ENCODE measurements at regions not wholly inside any gene's neighbourhood (a gene's known extent, or its start where the extent isn't known, plus 50 kb on each side); places are given as distances from the start of the nearest gene placed in this dataset.

DNA sequence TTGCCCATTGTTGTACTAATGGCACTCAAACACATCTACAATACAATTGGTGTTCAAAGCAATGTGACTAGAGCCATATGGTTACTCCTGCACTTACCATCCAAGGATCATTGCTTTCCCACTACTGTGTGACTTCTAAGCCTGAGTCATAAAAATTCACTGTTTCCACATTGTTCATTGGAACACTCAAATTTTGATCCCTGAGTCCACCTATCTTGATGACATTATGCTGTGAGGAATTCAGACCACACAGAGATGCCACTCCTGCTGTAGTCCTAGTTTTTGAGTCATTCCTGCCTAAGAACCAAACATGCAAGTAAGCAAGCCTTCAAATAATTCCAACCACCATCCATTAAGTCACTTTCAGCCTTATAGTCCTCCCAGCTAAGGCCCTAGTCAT lies 176.2 kb downstream of the EFHB start:
- Mint-ChIP-seq H3K27ac (no peak overlapping the region), H3K9me3 (no peaks in the 10 kb centered on the region), H3K27me3 (peaks cover 3% of the 10 kb centered on the region), H3K4me1 (ENCODE audit: low read depth) (no peaks in the 10 kb centered on the region), H3K36me3 (no peaks in the 10 kb centered on the region), H3K4me3 (no peak overlapping the region)
- ChIA-PET CTCF (no interaction called here), POLR2A (no interaction called here)
- intact Hi-C loops (cut with micrococcal nuclease), result no loop called here
- DNase-seq, result no peak

DNA sequence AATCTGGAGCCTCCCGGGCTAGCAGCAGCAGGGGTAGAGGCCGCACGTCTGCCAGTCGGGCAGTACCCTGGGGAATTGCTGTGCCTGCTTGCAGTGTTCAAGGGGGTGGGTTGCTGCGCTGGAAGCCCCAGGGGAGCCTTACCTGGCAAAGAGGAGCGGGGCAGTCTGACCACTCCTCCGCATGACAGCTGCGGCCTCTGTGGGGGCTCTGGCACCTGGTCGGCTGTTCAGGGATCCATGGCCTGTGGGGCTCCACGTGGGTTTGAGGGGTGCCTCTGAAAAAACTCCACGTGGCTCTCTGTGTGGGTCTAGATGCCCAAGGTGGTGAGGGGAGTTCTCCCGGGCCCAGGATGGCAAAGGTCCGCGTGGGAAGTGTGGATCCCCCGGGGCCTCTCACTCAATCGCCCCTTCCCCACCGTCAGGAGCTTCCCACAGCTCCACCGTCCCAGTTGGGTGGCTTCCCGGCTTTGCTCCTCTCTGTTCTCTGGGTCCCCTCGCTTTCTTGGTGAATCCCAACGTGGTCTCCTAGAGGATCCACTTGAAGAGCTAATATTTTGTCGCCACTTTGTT lies 184.5 kb downstream of the EFHB start:
- Mint-ChIP-seq H3K27me3 (no peaks in the 10 kb centered on the region), H3K4me1 (ENCODE audit: low read depth) (no peaks in the 10 kb centered on the region), H3K36me3 (no peaks in the 10 kb centered on the region), H3K27ac (no peak overlapping the region), H3K9me3 (peaks cover 3% of the 10 kb centered on the region), H3K4me3 (no peak overlapping the region)
- ChIA-PET CTCF (no interaction called here), POLR2A (no interaction called here)
- no peak for DNase-seq
- intact Hi-C loops (cut with micrococcal nuclease), result no loop called here

DNA sequence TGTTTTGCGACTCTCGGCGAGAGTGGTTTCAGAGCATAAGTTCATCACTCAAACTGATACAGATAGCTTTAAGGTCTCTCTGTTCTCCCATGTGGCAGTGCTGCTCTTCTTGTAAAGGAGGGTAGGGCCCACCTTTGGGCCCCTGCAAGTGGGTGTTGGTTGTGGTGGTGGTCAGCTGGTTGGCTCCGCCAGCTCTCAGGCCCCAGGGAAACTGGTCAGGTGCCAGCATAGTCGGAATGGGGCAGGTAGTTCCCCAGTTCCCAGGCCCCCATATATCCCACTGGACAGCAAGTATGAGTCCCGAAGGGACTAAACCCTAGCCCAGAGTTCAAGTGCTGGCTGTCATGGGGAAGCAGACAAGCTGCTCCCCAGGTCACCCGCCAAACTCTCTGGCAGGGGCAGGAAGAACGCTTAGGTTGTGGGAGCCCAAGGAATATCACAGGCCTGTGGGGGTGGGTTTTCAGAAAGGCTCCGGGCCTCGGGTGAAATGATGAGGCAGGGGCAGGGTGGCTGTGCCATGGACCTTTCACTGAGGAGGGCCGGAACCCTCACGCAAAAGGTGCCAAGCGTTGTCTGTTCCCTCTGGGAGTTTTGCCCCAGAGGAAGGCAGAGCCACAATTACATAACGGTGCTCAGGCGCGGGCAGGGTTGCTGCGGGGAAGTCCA lies 185.1 kb downstream of the EFHB start:
- Mint-ChIP-seq H3K9me3 (peaks cover 3% of the 10 kb centered on the region), H3K36me3 (no peaks in the 10 kb centered on the region), H3K27ac (no peak overlapping the region), H3K4me3 (no peak overlapping the region), H3K27me3 (no peaks in the 10 kb centered on the region), H3K4me1 (ENCODE audit: low read depth) (no peaks in the 10 kb centered on the region)
- intact Hi-C loops (cut with micrococcal nuclease), result no loop called here
- ChIA-PET CTCF (no interaction called here), POLR2A (no interaction called here)
- no peak for DNase-seq

DNA sequence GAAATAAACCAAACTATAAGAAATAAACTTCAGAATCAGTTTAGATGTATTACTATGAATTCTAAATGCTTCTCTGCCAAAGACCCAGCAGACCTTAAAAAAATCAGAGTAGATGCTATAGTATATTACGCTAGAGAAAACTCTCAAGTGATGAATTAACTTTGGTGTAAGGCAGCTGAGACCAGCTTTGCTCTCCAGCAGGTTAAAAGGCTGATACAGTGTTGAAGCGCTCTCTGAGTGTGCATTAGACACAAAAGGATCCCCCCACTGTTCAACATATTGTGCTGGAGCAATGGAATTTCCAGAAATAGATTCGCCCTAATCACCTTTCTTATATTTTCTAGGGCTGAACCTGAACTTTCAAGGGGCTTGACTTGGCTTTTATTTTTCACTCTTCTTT lies 190.0 kb downstream of the EFHB start:
- POLR2A ChIA-PET, result no interaction called here
- no peak for DNase-seq
- no peak overlapping the region for H3K27ac Mint-ChIP-seq
- intact Hi-C loops (cut with micrococcal nuclease), result no loop called here
- H3K4me3 Mint-ChIP-seq, result no peak overlapping the region
- H3K4me1 Mint-ChIP-seq (ENCODE audit: low read depth), result no peaks in the 10 kb centered on the region
- CTCF ChIA-PET, result no interaction called here
- H3K27me3 Mint-ChIP-seq, result no peaks in the 10 kb centered on the region
- no peaks in the 10 kb centered on the region for H3K9me3 Mint-ChIP-seq
- H3K36me3 Mint-ChIP-seq, result no peaks in the 10 kb centered on the region

DNA sequence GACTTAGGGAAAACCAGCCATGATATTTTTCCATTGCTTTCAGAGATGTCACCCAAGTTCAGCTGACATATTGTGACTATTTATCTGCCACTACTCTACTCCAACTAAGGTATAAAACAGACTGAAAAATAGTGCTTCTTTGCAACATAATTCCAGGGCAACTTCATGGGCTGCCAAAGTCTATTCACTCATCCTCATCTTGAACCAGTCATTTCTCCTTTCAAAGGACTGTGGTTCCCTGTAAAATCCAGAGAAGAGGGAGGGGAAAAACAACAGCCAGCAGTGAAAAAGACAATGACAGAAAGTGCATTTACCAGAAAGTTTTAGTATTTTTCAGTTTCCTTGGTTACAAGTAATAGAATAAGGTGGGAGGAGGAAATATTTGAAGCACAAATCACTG lies 191.1 kb downstream of the EFHB start:
- no peak for DNase-seq
- intact Hi-C loops (cut with micrococcal nuclease), result no loop called here
- H3K36me3 Mint-ChIP-seq, result no peaks in the 10 kb centered on the region
- CTCF ChIA-PET, result no interaction called here
- POLR2A ChIA-PET, result no interaction called here
- no peak overlapping the region for H3K4me3 Mint-ChIP-seq
- no peaks in the 10 kb centered on the region for H3K4me1 Mint-ChIP-seq (ENCODE audit: low read depth)
- no peaks in the 10 kb centered on the region for H3K9me3 Mint-ChIP-seq
- H3K27me3 Mint-ChIP-seq, result no peaks in the 10 kb centered on the region
- no peak overlapping the region for H3K27ac Mint-ChIP-seq

DNA sequence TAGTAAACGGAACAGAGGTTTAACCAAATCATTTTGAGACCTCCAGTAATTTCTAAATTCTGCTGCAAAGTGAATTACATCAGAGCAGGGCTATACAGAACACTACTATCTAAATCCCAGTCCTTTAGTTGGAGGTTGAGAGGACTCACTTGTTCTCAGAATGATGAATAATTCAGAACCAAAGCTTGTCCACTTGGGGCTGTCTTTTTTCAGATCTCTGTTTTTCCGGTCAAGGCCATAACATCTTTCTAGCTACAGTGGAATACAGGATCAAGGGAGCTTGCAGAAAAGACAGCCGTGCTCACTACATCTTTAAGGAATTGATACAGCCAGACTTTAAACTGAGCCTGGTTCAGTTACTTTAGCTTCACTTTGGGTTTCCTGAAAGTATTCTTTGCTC lies 194.5 kb downstream of the EFHB start:
- intact Hi-C loops (cut with micrococcal nuclease), result no loop called here
- CTCF ChIA-PET, result no interaction called here
- DNase-seq, result no peak
- H3K27me3 Mint-ChIP-seq, result no peaks in the 10 kb centered on the region
- H3K4me3 Mint-ChIP-seq, result no peak overlapping the region
- no peak overlapping the region for H3K27ac Mint-ChIP-seq
- no peaks in the 10 kb centered on the region for H3K9me3 Mint-ChIP-seq
- POLR2A ChIA-PET, result no interaction called here
- H3K4me1 Mint-ChIP-seq (ENCODE audit: low read depth), result no peaks in the 10 kb centered on the region
- no peaks in the 10 kb centered on the region for H3K36me3 Mint-ChIP-seq

DNA sequence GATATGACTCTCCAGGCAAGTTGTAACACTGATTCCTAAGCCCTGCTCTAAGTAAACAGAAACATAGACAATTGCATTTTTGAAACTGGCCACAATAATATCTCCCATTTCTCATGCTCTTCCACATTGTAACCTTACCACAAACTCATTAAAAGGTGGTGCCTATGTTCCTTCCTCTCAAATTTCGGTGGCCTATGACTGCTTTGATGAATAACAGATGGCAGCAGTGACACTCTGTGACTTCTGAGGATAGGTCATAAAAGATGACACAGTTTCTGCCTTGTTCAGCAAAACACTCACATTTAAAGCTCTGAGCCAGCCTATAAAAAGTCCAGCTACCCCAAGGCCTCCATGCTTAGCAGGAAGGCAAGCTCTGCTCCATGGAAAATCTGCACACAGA lies 195.2 kb downstream of the EFHB start:
- Mint-ChIP-seq H3K27ac (no peak overlapping the region), H3K36me3 (no peaks in the 10 kb centered on the region), H3K4me1 (ENCODE audit: low read depth) (no peaks in the 10 kb centered on the region), H3K4me3 (no peak overlapping the region), H3K9me3 (no peaks in the 10 kb centered on the region), H3K27me3 (no peaks in the 10 kb centered on the region)
- DNase-seq, result no peak
- POLR2A ChIA-PET, result no interaction called here
- CTCF ChIA-PET, result no interaction called here
- intact Hi-C loops (cut with micrococcal nuclease), result no loop called here

DNA sequence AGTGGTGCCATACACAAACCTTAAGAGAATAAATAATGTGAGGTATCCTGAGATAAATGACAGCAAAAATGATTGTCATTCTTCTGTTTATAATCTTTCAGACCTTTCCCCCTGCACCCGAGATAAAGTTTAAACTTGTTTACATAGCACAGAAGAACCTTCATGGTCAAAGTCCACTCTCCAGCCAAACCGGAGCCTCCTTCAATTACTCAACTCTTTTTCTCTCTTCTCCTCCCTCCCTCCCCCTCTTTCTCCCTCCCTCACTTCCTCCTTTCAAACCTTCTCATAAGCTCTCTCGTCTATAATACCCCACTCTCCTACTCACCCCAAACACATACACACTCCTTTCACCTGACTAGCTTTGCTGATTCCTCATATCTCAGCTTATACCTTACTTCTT lies 198.9 kb downstream of the EFHB start:
- H3K9me3 Mint-ChIP-seq, result no peaks in the 10 kb centered on the region
- H3K36me3 Mint-ChIP-seq, result no peaks in the 10 kb centered on the region
- ChIA-PET POLR2A (no interaction called here), CTCF (no interaction called here)
- no peaks in the 10 kb centered on the region for H3K4me1 Mint-ChIP-seq (ENCODE audit: low read depth)
- no peaks in the 10 kb centered on the region for H3K27me3 Mint-ChIP-seq
- no peak for DNase-seq
- intact Hi-C loops (cut with micrococcal nuclease), result no loop called here
- no peak overlapping the region for H3K4me3 Mint-ChIP-seq
- no peak overlapping the region for H3K27ac Mint-ChIP-seq

DNA sequence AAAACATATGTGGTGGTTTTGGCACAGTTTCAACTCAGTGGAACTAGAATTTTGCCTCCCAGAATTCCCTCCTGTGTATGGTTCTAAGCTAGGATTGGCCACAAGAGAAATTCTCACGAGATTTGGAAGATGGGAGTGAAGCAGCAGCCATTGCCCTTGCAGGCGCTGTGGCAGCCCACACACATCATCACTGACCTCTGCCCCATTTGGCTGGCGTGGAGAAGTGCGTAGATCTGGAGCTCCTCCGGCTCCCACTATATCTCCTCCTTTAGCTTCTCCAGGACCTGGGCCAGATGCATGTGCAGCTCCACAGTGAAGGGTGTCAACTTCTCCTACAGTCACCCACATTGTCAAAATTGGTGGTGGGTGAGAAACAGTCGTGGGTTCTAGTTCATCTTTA lies 199.6 kb downstream of the EFHB start:
- CTCF ChIA-PET, result no interaction called here
- POLR2A ChIA-PET, result no interaction called here
- intact Hi-C loops (cut with micrococcal nuclease), result no loop called here
- H3K36me3 Mint-ChIP-seq, result no peaks in the 10 kb centered on the region
- H3K4me1 Mint-ChIP-seq (ENCODE audit: low read depth), result no peaks in the 10 kb centered on the region
- no peaks in the 10 kb centered on the region for H3K27me3 Mint-ChIP-seq
- no peaks in the 10 kb centered on the region for H3K9me3 Mint-ChIP-seq
- H3K4me3 Mint-ChIP-seq, result no peak overlapping the region
- DNase-seq, result no peak
- H3K27ac Mint-ChIP-seq, result no peak overlapping the region

DNA sequence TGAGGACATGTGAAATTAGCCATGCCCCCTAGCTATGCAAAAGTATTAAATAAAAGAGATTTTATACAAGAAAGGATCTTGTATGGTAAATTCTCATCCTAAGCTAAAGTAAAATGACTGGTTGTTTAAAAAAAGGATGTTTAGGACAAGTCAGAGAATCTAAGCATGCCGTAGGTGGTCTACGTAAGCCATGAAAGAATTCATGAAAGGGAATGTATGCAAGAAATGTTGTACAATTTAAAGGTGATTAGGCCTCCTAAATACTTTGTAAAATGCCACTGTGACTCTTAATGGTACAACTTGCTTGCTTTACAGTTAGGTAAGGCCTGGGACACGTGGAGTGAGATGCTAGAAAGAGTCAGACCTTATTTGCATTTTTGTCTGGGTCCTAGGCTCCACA lies 209.0 kb downstream of the EFHB start:
- intact Hi-C loops (cut with micrococcal nuclease), result no loop called here
- Mint-ChIP-seq H3K36me3 (no peaks in the 10 kb centered on the region), H3K9me3 (no peaks in the 10 kb centered on the region), H3K4me1 (ENCODE audit: low read depth) (no peaks in the 10 kb centered on the region), H3K4me3 (no peak overlapping the region), H3K27me3 (no peaks in the 10 kb centered on the region), H3K27ac (no peak overlapping the region)
- ChIA-PET POLR2A (no interaction called here), CTCF (no interaction called here)
- no peak for DNase-seq

DNA sequence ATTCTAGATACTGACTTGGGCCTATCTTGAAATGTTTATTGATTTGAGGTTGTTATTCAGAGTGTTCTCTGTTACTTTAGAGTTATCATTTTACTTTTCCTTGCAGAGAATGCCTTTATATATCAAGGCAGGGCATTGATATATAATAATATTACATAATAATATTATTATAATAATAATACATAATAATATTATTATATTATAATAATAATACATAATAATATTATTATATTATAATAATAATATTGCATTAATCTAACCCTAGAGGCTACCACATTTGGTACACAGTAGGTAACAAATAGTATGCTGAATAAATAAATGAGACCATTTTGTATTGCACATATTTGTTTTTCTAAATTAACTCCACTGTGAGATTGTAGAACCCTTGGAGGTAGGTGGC lies 216.3 kb downstream of the EFHB start:
- DNase-seq, result no peak
- H3K27me3 Mint-ChIP-seq, result no peaks in the 10 kb centered on the region
- POLR2A ChIA-PET, result no interaction called here
- CTCF ChIA-PET, result no interaction called here
- no peak overlapping the region for H3K27ac Mint-ChIP-seq
- intact Hi-C loops (cut with micrococcal nuclease), result no loop called here
- H3K4me3 Mint-ChIP-seq, result no peak overlapping the region
- no peaks in the 10 kb centered on the region for H3K36me3 Mint-ChIP-seq
- no peaks in the 10 kb centered on the region for H3K9me3 Mint-ChIP-seq
- H3K4me1 Mint-ChIP-seq (ENCODE audit: low read depth), result no peaks in the 10 kb centered on the region

DNA sequence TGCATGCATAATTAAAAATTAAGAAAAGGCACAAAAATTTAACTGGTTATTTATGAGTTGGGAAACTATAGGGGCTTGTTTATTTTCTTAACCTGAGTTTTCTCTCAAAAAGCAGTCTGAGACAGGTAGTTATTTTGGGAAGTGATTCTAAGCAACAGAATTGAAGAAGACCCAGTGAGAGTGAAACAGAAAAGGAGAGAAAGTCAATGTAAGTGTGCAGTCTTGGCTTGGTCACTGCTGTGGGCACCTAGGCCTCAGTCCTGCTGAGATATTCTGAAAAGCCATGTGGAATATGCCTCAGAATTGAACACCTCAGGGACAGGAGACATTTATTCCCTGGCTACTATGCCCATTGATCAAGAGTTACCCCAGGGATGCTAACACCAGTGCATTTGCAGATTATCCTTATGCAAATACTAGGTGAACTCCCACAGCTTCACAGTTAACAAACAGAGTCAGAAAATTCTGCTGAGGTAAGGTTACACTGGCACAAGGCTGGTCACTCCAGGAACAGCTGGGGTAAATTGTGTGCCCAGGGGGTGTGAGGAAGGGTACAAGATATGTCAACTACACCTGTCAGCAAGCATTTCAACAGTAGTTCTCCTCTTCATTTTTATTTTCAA lies 222.7 kb downstream of the EFHB start:
- POLR2A ChIA-PET, result no interaction called here
- H3K9me3 Mint-ChIP-seq, result no peaks in the 10 kb centered on the region
- H3K4me1 Mint-ChIP-seq (ENCODE audit: low read depth), result no peaks in the 10 kb centered on the region
- no peaks in the 10 kb centered on the region for H3K36me3 Mint-ChIP-seq
- H3K4me3 Mint-ChIP-seq, result no peak overlapping the region
- H3K27me3 Mint-ChIP-seq, result no peaks in the 10 kb centered on the region
- DNase-seq, result no peak
- H3K27ac Mint-ChIP-seq, result no peak overlapping the region
- intact Hi-C loops (cut with micrococcal nuclease), result no loop called here
- CTCF ChIA-PET, result no interaction called here

DNA sequence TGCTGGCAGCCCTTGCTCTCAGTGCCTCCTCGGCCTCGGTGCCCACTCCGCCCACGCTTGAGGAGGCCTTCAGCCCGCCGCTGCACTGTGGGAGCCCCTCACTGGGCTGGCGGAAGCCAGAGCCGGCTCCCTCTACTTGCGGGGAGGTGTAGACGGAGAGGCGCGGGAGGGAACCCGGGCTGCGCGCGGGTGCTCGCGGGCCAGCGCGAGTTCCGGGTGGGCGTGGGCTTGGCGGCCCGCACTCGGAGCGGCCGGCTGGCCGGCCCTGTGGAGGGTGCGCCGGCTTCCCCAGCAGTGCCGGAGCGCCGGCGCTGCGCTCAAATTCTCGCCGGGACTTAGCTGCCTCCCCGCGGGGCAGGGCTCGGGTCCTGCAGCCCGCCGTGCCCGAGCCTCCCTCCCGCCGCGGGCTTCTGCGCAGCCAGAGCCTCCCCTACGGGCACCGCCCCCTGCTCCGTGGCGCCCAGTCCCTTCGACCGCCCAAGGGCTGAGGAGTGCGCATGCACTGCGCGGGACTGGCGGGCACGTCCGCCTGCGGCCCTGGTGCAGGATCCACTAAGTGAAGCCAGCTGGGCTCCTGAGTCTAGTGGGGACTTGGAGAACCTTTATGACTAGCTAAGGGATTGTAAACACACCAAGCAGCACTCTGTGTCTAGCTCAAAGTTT lies 231.5 kb downstream of the EFHB start:
- H3K36me3 Mint-ChIP-seq, result no peaks in the 10 kb centered on the region
- intact Hi-C loops (cut with micrococcal nuclease), result no loop called here
- no peaks in the 10 kb centered on the region for H3K27me3 Mint-ChIP-seq
- H3K4me3 Mint-ChIP-seq, result no peak overlapping the region
- no peak for DNase-seq
- H3K4me1 Mint-ChIP-seq (ENCODE audit: low read depth), result no peaks in the 10 kb centered on the region
- ChIA-PET CTCF (no interaction called here), POLR2A (no interaction called here)
- no peak overlapping the region for H3K27ac Mint-ChIP-seq
- H3K9me3 Mint-ChIP-seq, result no peaks in the 10 kb centered on the region

Measured in activated CD4-positive, alpha-beta memory T cell treated with anti-CD3 and anti-CD28 coated beads for 36 hours (primary cell).